HEK293 (cell line): ENCODE measurements at regions not wholly inside any gene's neighbourhood (a gene's known extent, or its start where the extent isn't known, plus 50 kb on each side); places are given as distances from the start of the nearest gene placed in this dataset.

Experiments
- CTCF ChIA-PET: fragments of 350-600 bp; formaldehyde crosslinking; extraction: SDS; loops from one replicate; lab custom pipeline; 2021; ENCODE audit warnings: antibody characterized with exemption; lab: Yijun Ruan, JAX
- POLR2A ChIA-PET: fragments of 300-600 bp; formaldehyde crosslinking; extraction: SDS; loops from one replicate; lab custom pipeline; 2020; ENCODE audit warnings: antibody characterized with exemption, inconsistent platforms; lab: Yijun Ruan, JAX
- H3K27ac ChIP-seq: fragments of 200-500 bp; sonication (Bioruptor generic); 2 replicates; pipeline ENCODE4 v1.5.1; 2014; ENCODE audit warnings: low read depth, low read length, control low read depth, inconsistent platforms; ENCODE audit errors: extremely low read depth
- H3K36me3 ChIP-seq, 2 experiments: fragments of 200-500 bp in 1 of 2; sonication (Bioruptor generic) in 1 of 2; 1 replicate in 1 of 2; 2 replicates in 1 of 2; pipeline ENCODE4 v1.5.1; 2014 to 2017; ENCODE audit warnings: inconsistent platforms in 2 of 2, low read length in 2 of 2; ENCODE audit not compliant: control insufficient read depth in 2 of 2, insufficient read depth in 1 of 2
- H3K4me1 ChIP-seq: fragments of 200-500 bp; sonication (Bioruptor generic); 2 replicates; pipeline ENCODE4 v1.5.1; 2014; ENCODE audit warnings: mild to moderate bottlenecking, low read length, inconsistent platforms; ENCODE audit not compliant: control insufficient read depth, insufficient read depth
- H3K4me3 ChIP-seq: 2 replicates; pipeline ENCODE4 v1.5.1; 2011; ENCODE audit warnings: low read depth, mild to moderate bottlenecking, control low read depth, low read length, moderate library complexity
- H3K9me3 ChIP-seq: fragments of 200-500 bp; sonication (Bioruptor generic); 2 replicates; pipeline ENCODE4 v1.5.1; 2014; ENCODE audit warnings: low read depth, low read length, inconsistent platforms; ENCODE audit not compliant: control insufficient read depth, insufficient read depth
- EGR2 ChIP-seq: fragments of 450-650 bp; formaldehyde crosslinking; IDR thresholded peaks from 2 replicates; pipeline ENCODE4 v1.5.1; 2016; ENCODE audit warnings: low read depth, missing biosample characterization, missing genetic modification characterization
- KLF7 ChIP-seq: fragments of 450-650 bp; formaldehyde crosslinking; IDR thresholded peaks from 2 replicates; pipeline ENCODE4 v1.5.1; 2016; ENCODE audit warnings: missing biosample characterization, missing genetic modification characterization, borderline replicate concordance
- RBAK ChIP-seq: fragments of 450-650 bp; formaldehyde crosslinking; IDR thresholded peaks from 2 replicates; pipeline ENCODE4 v1.5.1; 2016; ENCODE audit warnings: missing biosample characterization, missing genetic modification characterization
- SP3 ChIP-seq: fragments of 450-650 bp; formaldehyde crosslinking; IDR thresholded peaks from 2 replicates; pipeline ENCODE4 v1.5.1; 2016; ENCODE audit warnings: missing biosample characterization, missing genetic modification characterization
- WT1 ChIP-seq: fragments of 450-650 bp; formaldehyde crosslinking; IDR thresholded peaks from 2 replicates; pipeline ENCODE4 v1.5.1; 2016; ENCODE audit warnings: missing biosample characterization, missing genetic modification characterization
- ZBTB21 ChIP-seq: fragments of 450-650 bp; formaldehyde crosslinking; IDR thresholded peaks from 2 replicates; pipeline ENCODE4 v1.5.1; 2017; ENCODE audit warnings: missing biosample characterization, missing genetic modification characterization
- ZFP37 ChIP-seq: fragments of 450-650 bp; formaldehyde crosslinking; IDR thresholded peaks from 2 replicates; pipeline ENCODE4 v1.5.1; 2016; ENCODE audit warnings: missing biosample characterization, missing genetic modification characterization
- ZNF138 ChIP-seq: fragments of 450-650 bp; formaldehyde crosslinking; IDR thresholded peaks from 2 replicates; pipeline ENCODE4 v1.5.1; 2016; ENCODE audit warnings: missing biosample characterization, missing genetic modification characterization, borderline replicate concordance
- ZNF211 ChIP-seq: fragments of 450-650 bp; formaldehyde crosslinking; IDR thresholded peaks from 2 replicates; pipeline ENCODE4 v1.5.1; 2016; ENCODE audit warnings: low read depth, missing biosample characterization, missing genetic modification characterization
- ZNF23 ChIP-seq: fragments of 450-650 bp; formaldehyde crosslinking; IDR thresholded peaks from 2 replicates; pipeline ENCODE4 v1.5.1; 2016; ENCODE audit warnings: missing biosample characterization, missing genetic modification characterization, borderline replicate concordance
- ZNF302 ChIP-seq: fragments of 450-650 bp; formaldehyde crosslinking; IDR thresholded peaks from 2 replicates; pipeline ENCODE4 v1.5.1; 2016; ENCODE audit warnings: missing biosample characterization, missing genetic modification characterization, low read depth
- ZNF529 ChIP-seq: fragments of 450-650 bp; formaldehyde crosslinking; IDR thresholded peaks from 2 replicates; pipeline ENCODE4 v1.5.1; 2017; ENCODE audit warnings: missing genetic modification characterization, missing biosample characterization; ENCODE audit not compliant: insufficient replicate concordance
- ZNF530 ChIP-seq: fragments of 450-650 bp; formaldehyde crosslinking; IDR thresholded peaks from 2 replicates; pipeline ENCODE4 v1.5.1; 2016; ENCODE audit warnings: low read depth, missing biosample characterization, missing genetic modification characterization
- ZNF658 ChIP-seq: fragments of 450-650 bp; formaldehyde crosslinking; IDR thresholded peaks from 2 replicates; pipeline ENCODE4; 2016; ENCODE audit warnings: missing biosample characterization, missing genetic modification characterization
- ZNF660 ChIP-seq: fragments of 450-650 bp; IDR thresholded peaks from 2 replicates; pipeline ENCODE4 v1.5.1; 2018; ENCODE audit warnings: missing biosample characterization, mild to moderate bottlenecking, missing genetic modification characterization
- ZNF701 ChIP-seq: fragments of 450-650 bp; formaldehyde crosslinking; IDR thresholded peaks from 2 replicates; pipeline ENCODE4 v1.5.1; 2016; ENCODE audit warnings: missing biosample characterization, missing genetic modification characterization
- ZNF747 ChIP-seq: fragments of 450-650 bp; formaldehyde crosslinking; IDR thresholded peaks from 2 replicates; pipeline ENCODE4 v1.5.1; 2016; ENCODE audit warnings: missing biosample characterization, missing genetic modification characterization
- ZNF776 ChIP-seq: fragments of 450-650 bp; formaldehyde crosslinking; IDR thresholded peaks from 2 replicates; pipeline ENCODE4 v1.5.0; 2017; ENCODE audit warnings: missing biosample characterization, missing genetic modification characterization, borderline replicate concordance
- TF ChIP-seq, protein P1 (sequence below): fragments of 450-650 bp; formaldehyde crosslinking; IDR thresholded peaks from 2 replicates; pipeline ENCODE4 v1.5.1; 2016; ENCODE audit warnings: missing biosample characterization, missing genetic modification characterization
- TF ChIP-seq, protein P2 (sequence below): fragments of 450-650 bp; formaldehyde crosslinking; IDR thresholded peaks from 2 replicates; pipeline ENCODE4 v1.5.1; 2016; ENCODE audit warnings: missing biosample characterization, missing genetic modification characterization

DNA sequence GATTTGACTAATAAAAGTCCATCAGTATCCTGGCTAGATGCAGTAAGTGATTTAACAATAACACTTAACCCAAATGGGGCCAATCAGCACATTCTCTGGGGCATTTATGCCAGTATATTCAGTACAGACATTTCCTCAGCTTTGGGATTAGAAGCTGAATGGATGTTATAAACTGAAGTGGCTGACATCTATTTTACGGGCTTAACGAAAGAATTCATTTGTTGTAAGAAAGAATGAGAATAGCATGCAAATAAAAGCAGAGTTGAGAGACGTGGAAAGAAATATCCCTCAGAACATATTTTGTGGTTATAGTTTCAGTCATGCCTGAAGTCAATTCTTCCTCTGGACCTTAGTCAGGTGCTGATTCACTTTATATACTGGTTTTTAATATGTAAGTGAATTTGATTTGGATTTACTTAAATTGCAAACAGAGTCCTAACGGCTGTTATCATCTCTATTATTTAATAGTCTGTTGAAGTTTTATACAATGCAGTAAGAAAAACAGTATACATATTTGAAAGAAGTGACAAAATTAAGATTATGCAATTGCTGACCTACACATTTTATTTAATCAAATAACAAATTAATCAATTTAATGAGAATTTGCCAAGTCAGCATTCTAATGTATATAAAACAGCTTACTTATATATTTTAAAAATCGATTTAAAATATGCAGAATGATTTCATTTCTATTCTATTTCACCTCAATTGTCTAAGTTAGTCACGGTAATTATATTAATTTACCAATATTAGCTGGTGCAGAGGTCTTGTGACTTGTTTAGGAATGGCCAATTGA lies 513.9 kb upstream of the CADM2 start:
- no peak overlapping the region for H3K27ac ChIP-seq
- TF ChIP-seq ZNF747 (tag by site-specific recombination) (no peak), ZNF23 (tag by site-specific recombination) (no peak), ZBTB21 (tag by site-specific recombination) (no peak), ZNF138 (tag by site-specific recombination) (no peak), ZNF530 (tag by site-specific recombination) (no peak)
- no peaks in the 10 kb centered on the region for H3K36me3 ChIP-seq
- H3K4me1 ChIP-seq = no peaks in the 10 kb centered on the region
- CTCF ChIA-PET = no interaction called here
- POLR2A ChIA-PET = no interaction called here
- H3K9me3 ChIP-seq = no peaks in the 10 kb centered on the region
- H3K4me3 ChIP-seq = no peak overlapping the region

DNA sequence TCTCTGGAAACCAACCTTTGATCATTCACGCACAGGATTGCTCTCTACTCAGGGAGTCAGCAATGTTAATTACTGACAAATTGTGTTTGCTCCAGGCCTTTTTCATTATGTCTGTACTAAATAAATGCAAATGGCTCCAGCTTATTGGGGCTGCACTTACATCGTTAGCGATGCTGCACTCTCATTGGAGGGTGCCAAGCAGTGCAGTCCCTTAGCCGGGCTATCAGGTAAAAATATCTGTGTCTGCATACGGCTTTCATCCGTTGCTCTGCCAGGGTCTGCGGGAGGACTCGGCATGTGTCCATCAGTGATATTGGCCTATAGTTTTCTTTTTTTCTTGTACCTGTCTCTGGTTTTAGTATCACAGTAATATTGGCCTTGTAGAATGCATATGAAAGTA lies 471.5 kb upstream of the CADM2 start:
- Histone ChIP-seq H3K9me3 (no peaks in the 10 kb centered on the region), H3K36me3 (no peaks in the 10 kb centered on the region), H3K4me1 (no peaks in the 10 kb centered on the region), H3K27ac (no peak overlapping the region), H3K4me3 (no peak overlapping the region)
- TF ChIP-seq ZNF302 (tag by site-specific recombination) (no peak), ZNF701 (tag by site-specific recombination) (no peak), WT1 (tag by site-specific recombination) (no peak), ZNF529 (tag by site-specific recombination) (no peak), RBAK (tag by site-specific recombination) (no peak), ZNF658 (tag by site-specific recombination) (no peak)
- ChIA-PET CTCF (no interaction called here), POLR2A (no interaction called here)

DNA sequence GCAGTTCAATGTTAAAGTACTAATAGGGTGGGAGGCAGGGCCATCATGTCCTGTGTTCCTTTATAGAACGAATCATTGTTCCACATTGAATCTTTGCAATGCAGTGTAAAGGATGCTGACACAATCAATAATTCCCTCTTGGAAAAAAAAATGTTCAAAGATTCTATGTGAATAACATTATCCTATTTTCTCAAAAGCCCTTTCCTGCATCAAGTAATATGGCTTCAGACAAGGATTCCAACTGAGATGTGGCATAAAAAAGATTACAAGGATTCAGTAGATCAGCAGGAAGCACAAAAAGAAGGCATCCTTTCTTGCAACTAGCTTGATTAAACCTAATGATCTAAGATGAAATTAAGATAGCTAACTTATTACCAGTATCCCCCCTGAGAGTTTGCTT lies 454.0 kb upstream of the CADM2 start:
- TF ChIP-seq ZNF211 (tag by site-specific recombination) = no peak
- no peak for TF ChIP-seq ZFP37
- TF ChIP-seq ZNF658 (tag by site-specific recombination) = no peak
- CTCF ChIA-PET = interaction anchor here (0.6 kb wide), 1 partner anchor 481 kb away, joined by 3 read pairs; no protein-coding TSS in a partner anchor

DNA sequence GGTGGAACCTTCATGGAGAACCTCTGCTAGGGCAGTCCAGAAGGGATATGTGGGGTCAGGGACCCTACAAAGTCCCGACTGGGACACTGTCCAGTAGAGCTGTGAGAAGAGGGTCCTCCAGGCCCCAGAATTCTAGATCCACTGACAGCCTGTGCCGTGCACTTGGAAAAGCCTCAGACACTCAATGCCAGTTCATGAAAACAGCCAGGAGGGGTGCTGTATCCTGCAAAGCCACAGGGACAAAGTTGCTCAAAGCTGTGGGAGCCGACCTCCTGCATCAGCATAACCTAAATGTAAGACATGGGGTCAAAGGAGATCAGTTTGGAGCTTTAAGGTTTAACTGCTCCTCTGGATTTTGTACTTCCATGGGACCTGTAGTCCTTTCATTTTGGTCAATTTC lies 448.8 kb upstream of the CADM2 start:
- POLR2A ChIA-PET = no interaction called here
- Histone ChIP-seq H3K9me3 (no peaks in the 10 kb centered on the region), H3K27ac (no peak overlapping the region)
- TF ChIP-seq, protein P1, sequence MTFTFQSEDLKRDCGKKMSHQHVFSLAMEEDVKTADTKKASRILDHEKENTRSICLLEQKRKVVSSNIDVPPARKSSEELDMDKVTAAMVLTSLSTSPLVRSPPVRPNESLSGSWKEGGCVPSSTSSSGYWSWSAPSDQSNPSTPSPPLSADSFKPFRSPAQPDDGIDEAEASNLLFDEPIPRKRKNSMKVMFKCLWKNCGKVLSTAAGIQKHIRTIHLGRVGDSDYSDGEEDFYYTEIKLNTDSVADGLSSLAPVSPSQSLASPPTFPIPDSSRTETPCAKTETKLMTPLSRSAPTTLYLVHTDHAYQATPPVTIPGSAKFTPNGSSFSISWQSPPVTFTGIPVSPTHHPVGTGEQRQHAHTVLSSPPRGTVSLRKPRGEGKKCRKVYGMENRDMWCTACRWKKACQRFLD (tag by site-specific recombination) = no peak
- TF ChIP-seq EGR2 = no peak
- no peak for TF ChIP-seq ZNF776 (tag by site-specific recombination)
- no peak for TF ChIP-seq SP3
- TF ChIP-seq KLF7 = no peak
- no peak for TF ChIP-seq ZNF660 (tag by site-specific recombination)
- TF ChIP-seq, protein P2, sequence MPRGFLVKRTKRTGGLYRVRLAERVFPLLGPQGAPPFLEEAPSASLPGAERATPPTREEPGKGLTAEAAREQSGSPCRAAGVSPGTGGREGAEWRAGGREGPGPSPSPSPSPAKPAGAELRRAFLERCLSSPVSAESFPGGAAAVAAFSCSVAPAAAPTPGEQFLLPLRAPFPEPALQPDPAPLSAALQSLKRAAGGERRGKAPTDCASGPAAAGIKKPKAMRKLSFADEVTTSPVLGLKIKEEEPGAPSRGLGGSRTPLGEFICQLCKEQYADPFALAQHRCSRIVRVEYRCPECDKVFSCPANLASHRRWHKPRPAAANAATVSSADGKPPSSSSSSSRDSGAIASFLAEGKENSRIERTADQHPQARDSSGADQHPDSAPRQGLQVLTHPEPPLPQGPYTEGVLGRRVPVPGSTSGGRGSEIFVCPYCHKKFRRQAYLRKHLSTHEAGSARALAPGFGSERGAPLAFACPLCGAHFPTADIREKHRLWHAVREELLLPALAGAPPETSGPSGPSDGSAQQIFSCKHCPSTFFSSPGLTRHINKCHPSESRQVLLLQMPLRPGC (tag by site-specific recombination) = no peak
- TF ChIP-seq, all 188 proteins: peak for 0
- CTCF ChIA-PET = interaction anchor here (0.6 kb wide), 1 partner anchor 399 kb away, joined by 3 read pairs; no protein-coding TSS in a partner anchor
- no peaks in the 10 kb centered on the region for H3K36me3 ChIP-seq
- no peak overlapping the region for H3K4me3 ChIP-seq
- no peaks in the 10 kb centered on the region for H3K4me1 ChIP-seq

More for the DNA sequence above, 454.0 kb upstream of the CADM2 start:
- Histone ChIP-seq H3K36me3 (no peaks in the 10 kb centered on the region), H3K4me3 (no peak overlapping the region), H3K27ac (no peak overlapping the region), H3K9me3 (no peaks in the 10 kb centered on the region), H3K4me1 (no peaks in the 10 kb centered on the region)
- POLR2A ChIA-PET = no interaction called here
